SK-N-SH treated with all-trans-retinoic acid at 6 μM for 48 hours (cell line): ENCODE measurements at regions not wholly inside any gene's neighbourhood (a gene's known extent, or its start where the extent isn't known, plus 50 kb on each side); places are given as distances from the start of the nearest gene placed in this dataset.

Experiments used
- ARNTL ChIP-seq: fragments of 450-650 bp; formaldehyde crosslinking; IDR thresholded peaks from 2 replicates; pipeline ENCODE4 v1.5.0; 2020; ENCODE audit warnings: low read depth, mild to moderate bottlenecking, moderate library complexity, borderline replicate concordance
- GLIS3 ChIP-seq: fragments of 250-450 bp; sonication (Bioruptor Pico); IDR thresholded peaks from 2 replicates; pipeline ENCODE4 v1.5.0; 2020; ENCODE audit warnings: mild to moderate bottlenecking, moderate library complexity
- OSR1 ChIP-seq: fragments of 250-450 bp; sonication (Bioruptor Pico); IDR thresholded peaks from 2 replicates; pipeline ENCODE4 v1.8.0; 2022; ENCODE audit warnings: moderate library complexity, mild to moderate bottlenecking, inconsistent platforms
- PATZ1 ChIP-seq: fragments of 250-450 bp; sonication (Bioruptor Pico); IDR thresholded peaks from 2 replicates; pipeline ENCODE4 v1.8.0; 2020; ENCODE audit warnings: mild to moderate bottlenecking, moderate library complexity, borderline replicate concordance
- POU6F1 ChIP-seq: fragments of 250-450 bp; sonication (Bioruptor Pico); IDR thresholded peaks from 2 replicates; pipeline ENCODE4 v1.8.0; 2021; ENCODE audit warnings: low read depth, mild to moderate bottlenecking, moderate library complexity, borderline replicate concordance
- PPARA ChIP-seq: fragments of 250-450 bp; sonication (Bioruptor Pico); IDR thresholded peaks from 2 replicates; pipeline ENCODE4 v1.5.0; 2020; ENCODE audit warnings: mild to moderate bottlenecking, borderline replicate concordance
- RARB ChIP-seq: fragments of 250-450 bp; sonication (Bioruptor Pico); IDR thresholded peaks from 2 replicates; pipeline ENCODE4 v1.8.0; 2021; ENCODE audit warnings: mild to moderate bottlenecking, moderate library complexity
- TOX ChIP-seq: fragments of 250-450 bp; sonication (Bioruptor Pico); IDR thresholded peaks from 2 replicates; pipeline ENCODE4 v1.8.0; 2021; ENCODE audit warnings: mild to moderate bottlenecking, moderate library complexity, borderline replicate concordance
- ZC3H10 ChIP-seq: fragments of 250-450 bp; sonication (Bioruptor Pico); IDR thresholded peaks from 2 replicates; pipeline ENCODE4 v1.5.1; 2021; ENCODE audit warnings: mild to moderate bottlenecking, moderate library complexity
- ZFP3 ChIP-seq: fragments of 250-450 bp; sonication (Bioruptor Pico); IDR thresholded peaks from 2 replicates; pipeline ENCODE4 v1.5.0; 2020; ENCODE audit warnings: mild to moderate bottlenecking, moderate library complexity
- ZFP30 ChIP-seq: fragments of 450-650 bp; formaldehyde crosslinking; IDR thresholded peaks from 2 replicates; pipeline ENCODE4 v1.5.0; 2022; ENCODE audit warnings: mild to moderate bottlenecking, moderate library complexity
- ZNF70 ChIP-seq: fragments of 450-650 bp; formaldehyde crosslinking; IDR thresholded peaks from 2 replicates; pipeline ENCODE4 v1.5.0; 2020; ENCODE audit warnings: mild to moderate bottlenecking, moderate library complexity
- ZNF8 ChIP-seq: fragments of 450-650 bp; formaldehyde crosslinking; IDR thresholded peaks from 2 replicates; pipeline ENCODE4 v1.5.0; 2020; ENCODE audit warnings: mild to moderate bottlenecking, moderate library complexity

- TF ChIP-seq TOX (CRISPR knock-in tag) (no peak), PATZ1 (CRISPR knock-in tag) (no peak), ARNTL (no peak), PPARA (CRISPR knock-in tag) (no peak), ZFP30 (CRISPR knock-in tag) (no peak), ZNF70 (CRISPR knock-in tag) (no peak), ZNF8 (no peak), ZC3H10 (no peak), RARB (CRISPR knock-in tag) (no peak), OSR1 (CRISPR knock-in tag) (no peak), ZFP3 (CRISPR knock-in tag) (no peak), POU6F1 (CRISPR knock-in tag) (no peak), GLIS3 (no peak)
Observed at GRCh38 chr11:69920345-69921127, 101.3 kb upstream of the FGF3 start.
